ENCODE measurements at regions not wholly inside any gene's neighbourhood (a gene's known extent, or its start where the extent isn't known, plus 50 kb on each side); places are given as distances from the start of the nearest gene placed in this dataset.
"Not testable (repeated sequence)": the region's sequence is repeated elsewhere in the genome, so short reads cannot be mapped to it uniquely, and the experiment has no call there.

DNA sequence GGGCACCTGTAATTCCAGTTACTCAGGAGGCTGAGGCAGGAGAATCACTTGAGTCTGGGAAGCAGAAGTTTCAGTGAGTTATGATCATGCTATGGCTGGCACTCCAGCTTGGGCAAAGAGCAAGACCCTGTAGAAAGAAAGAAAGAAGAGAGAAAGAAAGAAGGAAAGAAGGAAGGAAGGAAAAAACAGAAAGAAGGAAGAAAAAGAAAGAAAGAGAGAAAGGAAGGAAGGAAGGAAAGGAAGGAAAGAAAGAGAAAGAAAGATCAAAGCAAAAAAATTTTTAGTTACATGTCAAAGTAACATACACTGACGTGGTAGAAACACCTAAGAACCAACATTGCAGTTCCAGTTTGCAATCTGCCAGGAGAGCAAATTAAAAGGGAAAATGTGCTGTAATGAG is 73.8 kb upstream of the JCAD start:
- Mint-ChIP-seq H3K4me3 (no peak overlapping the region), H3K4me1 (peaks cover 18% of the 10 kb centered on the region), H3K27me3 (ENCODE audit: insufficient read depth) (peaks cover 6% of the 10 kb centered on the region), H3K27ac (no peak overlapping the region), H3K36me3 (ENCODE audit: low read depth) (no peaks in the 10 kb centered on the region), H3K9me3 (no peaks in the 10 kb centered on the region)
- Histone ChIP-seq H3K36me3 (ENCODE audit: control insufficient read depth, insufficient read depth, low read length) (no peaks in the 10 kb centered on the region), H3K9me3 (ENCODE audit: control insufficient read depth, low read length) (no peaks in the 10 kb centered on the region), H3K4me3 (ENCODE audit: low read length) (no peak overlapping the region), H3K9ac (ENCODE audit: extremely low read depth, low read length, poor library complexity, severe bottlenecking) (no peak overlapping the region), H3K27ac (ENCODE audit: low read depth, low read length) (no peak overlapping the region), H3K4me1 (ENCODE audit: control insufficient read depth, insufficient read depth, low read length) (no peaks in the 10 kb centered on the region), H3K27me3 (ENCODE audit: control insufficient read depth, insufficient read depth, low read length, poor library complexity, severe bottlenecking) (no peaks in the 10 kb centered on the region)
- WGBS, 2 experiments (ENCODE audit: insufficient coverage in 1 of 2, insufficient read length in 1 of 2): 83 to 96% methylated on average over 1 of the region's 1 CpG
- TF ChIP-seq, protein P1, sequence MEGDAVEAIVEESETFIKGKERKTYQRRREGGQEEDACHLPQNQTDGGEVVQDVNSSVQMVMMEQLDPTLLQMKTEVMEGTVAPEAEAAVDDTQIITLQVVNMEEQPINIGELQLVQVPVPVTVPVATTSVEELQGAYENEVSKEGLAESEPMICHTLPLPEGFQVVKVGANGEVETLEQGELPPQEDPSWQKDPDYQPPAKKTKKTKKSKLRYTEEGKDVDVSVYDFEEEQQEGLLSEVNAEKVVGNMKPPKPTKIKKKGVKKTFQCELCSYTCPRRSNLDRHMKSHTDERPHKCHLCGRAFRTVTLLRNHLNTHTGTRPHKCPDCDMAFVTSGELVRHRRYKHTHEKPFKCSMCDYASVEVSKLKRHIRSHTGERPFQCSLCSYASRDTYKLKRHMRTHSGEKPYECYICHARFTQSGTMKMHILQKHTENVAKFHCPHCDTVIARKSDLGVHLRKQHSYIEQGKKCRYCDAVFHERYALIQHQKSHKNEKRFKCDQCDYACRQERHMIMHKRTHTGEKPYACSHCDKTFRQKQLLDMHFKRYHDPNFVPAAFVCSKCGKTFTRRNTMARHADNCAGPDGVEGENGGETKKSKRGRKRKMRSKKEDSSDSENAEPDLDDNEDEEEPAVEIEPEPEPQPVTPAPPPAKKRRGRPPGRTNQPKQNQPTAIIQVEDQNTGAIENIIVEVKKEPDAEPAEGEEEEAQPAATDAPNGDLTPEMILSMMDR (conservative IDR thresholded peaks at IDR 0.05): no peak
- DNase-seq: no peak

DNA sequence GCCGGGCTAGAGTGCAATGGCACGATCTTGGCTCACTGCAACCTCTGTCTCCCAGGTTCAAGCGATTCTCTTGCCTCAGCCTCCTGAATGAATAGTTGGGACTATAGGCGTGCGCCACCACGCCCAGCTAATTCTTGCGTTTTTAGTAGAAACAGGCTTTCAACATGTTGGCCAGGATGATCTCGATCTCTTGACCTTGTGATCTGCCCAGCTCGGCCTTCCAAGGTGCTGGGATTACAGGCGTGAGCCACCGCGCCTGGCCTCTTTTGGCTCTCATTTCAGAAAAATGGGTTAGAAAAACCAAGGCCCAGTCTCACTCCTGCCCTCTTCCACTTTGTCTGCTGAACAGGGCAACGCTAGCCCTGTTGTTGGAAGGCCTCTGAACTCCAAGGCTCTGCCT is 72.0 kb upstream of the JCAD start:
- H3K9ac ChIP-seq (ENCODE audit: extremely low read depth, low read length, poor library complexity, severe bottlenecking); H3K9me3 ChIP-seq (ENCODE audit: control insufficient read depth, low read length); H3K27me3 Mint-ChIP-seq (ENCODE audit: insufficient read depth); DNase-seq; H3K27me3 ChIP-seq (ENCODE audit: control insufficient read depth, insufficient read depth, low read length, poor library complexity, severe bottlenecking); H3K36me3 ChIP-seq (ENCODE audit: control insufficient read depth, insufficient read depth, low read length); H3K4me3 Mint-ChIP-seq; H3K27ac Mint-ChIP-seq; H3K36me3 Mint-ChIP-seq (ENCODE audit: low read depth); H3K9me3 Mint-ChIP-seq; H3K4me1 ChIP-seq (ENCODE audit: control insufficient read depth, insufficient read depth, low read length); H3K27ac ChIP-seq (ENCODE audit: low read depth, low read length); H3K4me3 ChIP-seq (ENCODE audit: low read length): not testable (repeated sequence)
- peaks cover 18% of the 10 kb centered on the region for H3K4me1 Mint-ChIP-seq
- 82 to 90% methylated on average over 12 to 13 of the region's 13 CpGs for WGBS, 2 experiments (ENCODE audit: insufficient coverage in 1 of 2, insufficient read length in 1 of 2)

DNA sequence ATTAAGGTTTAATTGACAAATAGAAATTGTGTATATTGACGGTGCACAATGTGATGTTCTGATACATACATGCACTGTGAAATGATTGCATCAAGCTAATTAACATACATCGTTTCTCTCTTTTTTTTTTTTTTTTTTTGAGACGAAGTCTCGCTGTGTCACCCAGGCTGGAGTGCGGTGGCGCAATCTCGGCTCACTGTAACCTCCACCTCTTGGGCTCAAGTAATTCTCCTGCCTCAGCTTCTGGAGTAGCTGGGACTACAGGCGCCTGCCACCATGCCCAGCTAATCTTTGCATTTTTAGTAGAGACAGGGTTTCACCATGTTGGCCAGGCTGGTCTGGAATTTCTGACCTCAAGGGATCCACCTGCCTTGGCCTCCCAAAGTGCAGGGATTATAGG is 69.9 kb upstream of the JCAD start:
- not testable (repeated sequence) for H3K4me1 ChIP-seq (ENCODE audit: control insufficient read depth, insufficient read depth, low read length); H3K9me3 Mint-ChIP-seq; H3K36me3 ChIP-seq (ENCODE audit: control insufficient read depth, insufficient read depth, low read length); H3K4me3 ChIP-seq (ENCODE audit: low read length); H3K27me3 ChIP-seq (ENCODE audit: control insufficient read depth, insufficient read depth, low read length, poor library complexity, severe bottlenecking); H3K9ac ChIP-seq (ENCODE audit: extremely low read depth, low read length, poor library complexity, severe bottlenecking); H3K27ac ChIP-seq (ENCODE audit: low read depth, low read length); H3K9me3 ChIP-seq (ENCODE audit: control insufficient read depth, low read length); H3K27ac Mint-ChIP-seq; H3K36me3 Mint-ChIP-seq (ENCODE audit: low read depth); DNase-seq; H3K27me3 Mint-ChIP-seq (ENCODE audit: insufficient read depth); H3K4me3 Mint-ChIP-seq
- 90 to 94% methylated on average over 2 to 8 of the region's 8 CpGs for WGBS, 2 experiments (ENCODE audit: insufficient coverage in 1 of 2, insufficient read length in 1 of 2)
- peaks cover 14% of the 10 kb centered on the region for H3K4me1 Mint-ChIP-seq

DNA sequence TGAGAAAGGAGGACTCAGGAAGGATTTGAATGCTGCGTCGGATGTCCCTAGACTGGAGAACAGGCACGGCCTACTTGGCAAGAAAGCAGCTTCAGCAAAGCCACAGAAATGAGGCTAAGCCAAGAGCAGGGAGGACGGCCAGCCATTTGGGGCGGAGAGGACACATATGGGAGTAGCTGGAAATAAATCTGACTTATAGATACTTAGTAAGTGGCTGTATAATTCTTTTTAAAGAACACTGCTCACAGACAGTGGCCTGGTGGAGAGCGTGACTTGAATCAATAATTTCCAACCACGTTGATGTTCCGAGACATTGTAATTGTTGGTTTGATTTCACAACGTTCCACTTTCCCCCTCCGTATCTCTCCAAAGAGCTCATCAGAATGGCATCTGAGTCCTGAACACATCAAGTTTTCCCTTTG is 67.7 kb upstream of the JCAD start:
- peaks cover 7% of the 10 kb centered on the region for H3K4me1 Mint-ChIP-seq
- no peak overlapping the region for H3K9ac ChIP-seq (ENCODE audit: extremely low read depth, low read length, poor library complexity, severe bottlenecking)
- no peak overlapping the region for H3K27ac Mint-ChIP-seq
- no peaks in the 10 kb centered on the region for H3K27me3 ChIP-seq (ENCODE audit: control insufficient read depth, insufficient read depth, low read length, poor library complexity, severe bottlenecking)
- no peaks in the 10 kb centered on the region for H3K4me1 ChIP-seq (ENCODE audit: control insufficient read depth, insufficient read depth, low read length)
- peaks cover 2% of the 10 kb centered on the region for H3K9me3 Mint-ChIP-seq
- peaks cover 5% of the 10 kb centered on the region for H3K9me3 ChIP-seq (ENCODE audit: control insufficient read depth, low read length)
- peaks cover 2% of the 10 kb centered on the region for H3K36me3 Mint-ChIP-seq (ENCODE audit: low read depth)
- no peak overlapping the region for H3K4me3 Mint-ChIP-seq
- no peaks in the 10 kb centered on the region for H3K36me3 ChIP-seq (ENCODE audit: control insufficient read depth, insufficient read depth, low read length)
- TF ChIP-seq, protein P1 (conservative IDR thresholded peaks at IDR 0.05): no peak
- 94 to 97% methylated on average over 10 of the region's 10 CpGs for WGBS, 2 experiments (ENCODE audit: insufficient coverage in 1 of 2, insufficient read length in 1 of 2)
- no peak overlapping the region for H3K4me3 ChIP-seq (ENCODE audit: low read length)
- DNase-seq: no peak
- no peak overlapping the region for H3K27ac ChIP-seq (ENCODE audit: low read depth, low read length)
- H3K27me3 Mint-ChIP-seq (ENCODE audit: insufficient read depth): peaks cover 8% of the 10 kb centered on the region

Measured in endodermal cell (in vitro differentiated cells).